BLaER1 (cell line): ENCODE measurements at regions not wholly inside any gene's neighbourhood (a gene's known extent, or its start where the extent isn't known, plus 50 kb on each side); places are given as distances from the start of the nearest gene placed in this dataset.

Experiments
- H3K27ac ChIP-seq: shearing (Covaris generic); formaldehyde crosslinking; 2 replicates; pipeline ENCODE4 v1.8.1; 2022
- H3K27me3 ChIP-seq: shearing (Covaris generic); formaldehyde crosslinking; 2 replicates; pipeline ENCODE4 v1.8.1; 2022
- H3K36me3 ChIP-seq: shearing (Covaris generic); formaldehyde crosslinking; 2 replicates; pipeline ENCODE4 v1.8.1; 2022
- H3K4me1 ChIP-seq: shearing (Covaris generic); formaldehyde crosslinking; 2 replicates; pipeline ENCODE4 v1.8.1; 2022
- H3K4me2 ChIP-seq: shearing (Covaris generic); formaldehyde crosslinking; 2 replicates; pipeline ENCODE4 v1.8.1; 2022
- H3K4me3 ChIP-seq: shearing (Covaris generic); formaldehyde crosslinking; 2 replicates; pipeline ENCODE4 v1.8.1; 2022
- H3K9ac ChIP-seq: shearing (Covaris generic); formaldehyde crosslinking; 2 replicates; pipeline ENCODE4 v1.8.1; 2022
- H3K9me3 ChIP-seq: shearing (Covaris generic); formaldehyde crosslinking; 2 replicates; pipeline ENCODE4 v1.8.1; 2022
- H4K20me1 ChIP-seq: shearing (Covaris generic); formaldehyde crosslinking; 2 replicates; pipeline ENCODE4 v1.8.1; 2022
- Cebpa-rat ChIP-seq: shearing (Covaris generic); IDR thresholded peaks from 2 replicates; pipeline ENCODE4 v1.8.1; 2022

DNA sequence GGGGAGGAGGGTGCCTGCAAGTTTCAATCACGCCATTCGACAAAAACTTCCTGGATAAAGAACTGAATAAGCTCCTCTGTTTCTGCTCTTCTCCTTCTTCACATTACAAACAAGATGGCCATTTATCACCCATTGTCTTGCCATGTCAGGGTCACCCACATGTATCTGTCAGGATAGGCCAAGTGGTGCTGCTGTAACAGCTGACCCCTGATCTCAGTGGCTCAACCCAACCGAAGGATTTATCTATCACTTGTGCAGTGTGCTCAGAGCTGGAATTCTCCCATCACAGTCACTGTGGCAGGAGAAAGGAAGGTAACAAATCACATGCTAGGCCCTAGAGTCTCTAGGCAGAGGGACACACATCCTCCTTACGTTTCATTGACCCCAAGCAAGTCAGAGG lies 210.0 kb upstream of the CDH5 start:
- Histone ChIP-seq H3K4me2 (peak overlapping the region; percentile 79), H4K20me1 (no peaks in the 10 kb centered on the region), H3K36me3 (no peaks in the 10 kb centered on the region), H3K9ac (no peak overlapping the region), H3K4me1 (peaks cover 68% of the 10 kb centered on the region), H3K27ac (0 out of 2 replicates have a peak overlapping the region, but pooled peaks have one; percentile 10), H3K4me3 (no peak overlapping the region; the same call in 1 of the 2 replicates), H3K9me3 (no peaks in the 10 kb centered on the region), H3K27me3 (no peaks in the 10 kb centered on the region)
- TF ChIP-seq Cebpa-rat, result no peak

- Histone ChIP-seq H3K9me3 (no peaks in the 10 kb centered on the region), H3K27me3 (no peaks in the 10 kb centered on the region), H3K27ac (0 out of 2 replicates have a peak overlapping the region, but pooled peaks have one; percentile 10), H4K20me1 (no peaks in the 10 kb centered on the region), H3K4me3 (no peak overlapping the region; the same call in 1 of the 2 replicates), H3K4me1 (peaks cover 74% of the 10 kb centered on the region), H3K36me3 (no peaks in the 10 kb centered on the region), H3K9ac (no peak overlapping the region), H3K4me2 (peak overlapping the region; percentile 79)
- TF ChIP-seq Cebpa-rat, result no peak
These were observed 210.6 kb upstream of the CDH5 start for GRCh38 chr16:66155933-66156332.

GRCh38 chr16:66154801-66155200 lies 211.7 kb upstream of the CDH5 start:
- no peak for TF ChIP-seq Cebpa-rat
- Histone ChIP-seq H3K4me2 (peak overlapping the region; percentile 79), H3K4me1 (peaks cover 71% of the 10 kb centered on the region)

DNA sequence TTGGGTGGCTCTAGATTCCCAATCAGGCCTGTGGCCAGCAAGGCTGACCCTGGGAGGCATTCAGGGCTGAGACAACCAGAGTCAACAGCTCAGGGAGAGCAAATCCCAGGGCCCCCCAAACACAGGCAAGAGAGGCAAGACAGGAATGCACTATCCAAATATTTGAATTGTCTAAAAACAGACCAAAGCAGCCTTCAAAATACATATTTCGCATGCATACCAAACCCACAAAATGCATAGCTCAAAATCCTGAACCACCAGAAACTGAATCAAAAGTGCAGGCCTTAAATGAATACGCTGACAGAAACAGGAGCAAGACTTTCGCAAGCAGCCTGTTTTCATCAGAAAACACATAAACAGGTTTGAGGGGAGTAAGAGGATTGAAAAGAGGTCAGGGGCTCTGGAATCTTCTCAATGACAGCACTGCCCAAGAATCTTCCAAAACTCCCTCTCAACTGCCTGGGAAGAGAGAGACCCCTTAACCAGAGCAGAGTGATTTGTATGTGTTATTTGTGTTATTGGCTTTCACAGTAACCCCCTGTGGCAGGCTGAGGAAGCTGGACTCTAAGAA lies 213.6 kb upstream of the CDH5 start:
- no peak overlapping the region for H3K27ac ChIP-seq
- no peak overlapping the region for H3K4me3 ChIP-seq
- no peaks in the 10 kb centered on the region for H3K9me3 ChIP-seq
- peak overlapping the region; percentile 79; the same call in 1 of the 2 replicates for H3K4me2 ChIP-seq
- no peaks in the 10 kb centered on the region for H4K20me1 ChIP-seq
- no peak for TF ChIP-seq Cebpa-rat
- no peaks in the 10 kb centered on the region for H3K27me3 ChIP-seq
- no peak overlapping the region for H3K9ac ChIP-seq
- peaks cover 70% of the 10 kb centered on the region for H3K4me1 ChIP-seq
- H3K36me3 ChIP-seq, result no peaks in the 10 kb centered on the region

More at GRCh38 chr16:66154801-66155200, 211.7 kb upstream of the CDH5 start:
- Histone ChIP-seq H3K27me3 (no peaks in the 10 kb centered on the region), H3K27ac (peak overlapping the region; percentile 16; the same call in 1 of the 2 replicates), H3K9ac (no peak overlapping the region), H3K9me3 (no peaks in the 10 kb centered on the region), H4K20me1 (no peaks in the 10 kb centered on the region), H3K4me3 (no peak overlapping the region), H3K36me3 (no peaks in the 10 kb centered on the region)

DNA sequence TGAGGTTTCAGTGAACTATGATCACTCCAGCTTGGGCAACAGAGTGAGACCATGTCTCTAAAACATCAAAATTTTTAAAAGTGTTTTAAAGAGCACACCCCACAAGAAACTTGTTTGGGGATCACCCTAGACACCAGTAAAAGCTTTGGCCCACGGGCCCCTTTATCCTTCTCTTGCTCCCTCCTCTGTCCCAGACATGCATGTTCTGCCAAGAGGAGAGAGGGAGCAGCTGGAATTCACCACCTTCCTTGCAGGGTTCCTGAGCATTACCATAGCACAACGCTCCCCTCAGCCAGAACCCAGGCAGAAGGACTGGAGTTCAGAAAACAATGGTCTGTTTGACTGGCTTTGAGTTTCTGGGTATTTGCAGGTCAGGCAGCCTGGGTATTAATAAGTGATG lies 214.3 kb upstream of the CDH5 start:
- no peaks in the 10 kb centered on the region for H4K20me1 ChIP-seq
- no peak overlapping the region for H3K4me3 ChIP-seq
- no peaks in the 10 kb centered on the region for H3K36me3 ChIP-seq
- H3K4me2 ChIP-seq, result peak overlapping the region; percentile 79
- TF ChIP-seq Cebpa-rat, result no peak
- H3K9me3 ChIP-seq, result no peaks in the 10 kb centered on the region
- no peaks in the 10 kb centered on the region for H3K27me3 ChIP-seq
- peaks cover 70% of the 10 kb centered on the region for H3K4me1 ChIP-seq
- H3K9ac ChIP-seq, result no peak overlapping the region
- no peak overlapping the region for H3K27ac ChIP-seq

DNA sequence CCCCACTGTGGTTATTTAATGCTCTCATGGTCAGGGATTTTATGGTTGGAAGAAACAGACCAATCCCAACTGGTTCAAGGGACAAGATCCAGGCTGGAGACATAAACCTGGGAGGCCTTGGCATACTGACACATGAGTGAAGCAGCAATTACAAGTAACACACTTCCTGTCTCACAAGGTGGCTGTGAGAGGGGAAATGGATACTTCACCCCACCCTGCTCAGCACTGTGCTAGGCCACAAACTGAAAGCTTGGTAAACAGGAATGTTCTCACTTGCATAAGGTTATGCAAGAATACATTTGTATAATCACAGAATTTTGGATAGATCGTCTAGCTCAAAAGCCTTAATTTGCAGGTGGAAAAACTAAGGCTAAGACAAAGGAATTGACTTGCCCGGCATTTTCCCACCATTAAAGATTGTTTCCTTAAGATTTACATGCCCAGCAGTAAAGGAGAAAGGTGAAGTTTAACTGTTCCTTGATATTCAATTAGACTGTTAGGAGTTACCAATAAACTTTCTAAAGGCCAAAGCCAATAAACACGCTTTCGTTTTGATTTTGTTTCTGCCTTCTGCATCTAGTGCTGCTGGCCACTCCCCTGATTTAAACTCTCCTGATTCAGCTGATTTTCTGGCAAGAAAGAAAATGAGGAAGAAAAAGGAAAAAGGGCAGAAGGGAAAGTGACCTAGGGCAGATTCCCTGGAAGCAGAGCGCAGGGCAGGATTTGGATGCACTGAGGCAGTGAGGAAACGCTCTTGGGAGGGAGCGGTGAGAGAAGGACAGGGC lies 215.6 kb upstream of the CDH5 start:
- H3K4me3 ChIP-seq, result no peak overlapping the region
- H3K36me3 ChIP-seq, result no peaks in the 10 kb centered on the region
- H3K9ac ChIP-seq, result no peak overlapping the region
- H4K20me1 ChIP-seq, result no peaks in the 10 kb centered on the region
- no peaks in the 10 kb centered on the region for H3K27me3 ChIP-seq
- TF ChIP-seq Cebpa-rat, result no peak
- H3K27ac ChIP-seq, result peak overlapping the region; percentile 2; the same call in 1 of the 2 replicates
- peak overlapping the region; percentile 79 for H3K4me2 ChIP-seq
- no peaks in the 10 kb centered on the region for H3K9me3 ChIP-seq
- H3K4me1 ChIP-seq, result peaks cover 57% of the 10 kb centered on the region

- no peaks in the 10 kb centered on the region for H3K9me3 ChIP-seq
- no peaks in the 10 kb centered on the region for H3K27me3 ChIP-seq
- H3K9ac ChIP-seq, result no peak overlapping the region
- H3K4me3 ChIP-seq, result no peak overlapping the region
- H3K36me3 ChIP-seq, result no peaks in the 10 kb centered on the region
- TF ChIP-seq Cebpa-rat, result no peak
- H4K20me1 ChIP-seq, result no peaks in the 10 kb centered on the region
- no peak overlapping the region for H3K4me2 ChIP-seq
- peaks cover 21% of the 10 kb centered on the region for H3K4me1 ChIP-seq
- H3K27ac ChIP-seq, result no peak overlapping the region
These were observed 219.2 kb upstream of the CDH5 start for GRCh38 chr16:66147291-66147690.

DNA sequence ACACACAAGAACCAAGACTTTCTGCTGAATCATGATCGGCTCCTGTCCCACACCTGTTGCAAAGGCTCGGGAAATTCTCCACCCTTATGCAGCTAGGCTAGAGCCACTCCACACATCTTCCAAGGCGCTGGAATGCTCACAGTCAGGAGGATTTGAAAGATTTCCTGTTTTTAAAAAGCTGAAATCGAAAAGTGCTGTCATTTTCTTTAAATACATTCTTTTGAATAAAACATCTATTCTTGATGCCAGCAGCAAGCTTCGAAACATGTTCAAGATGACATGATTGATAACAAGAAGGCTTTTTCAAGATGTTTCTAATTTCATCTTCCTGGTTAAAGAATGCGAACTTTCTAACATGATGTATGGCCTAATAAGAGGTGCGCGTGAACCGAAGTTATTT lies 219.7 kb upstream of the CDH5 start:
- no peaks in the 10 kb centered on the region for H3K36me3 ChIP-seq
- H3K27ac ChIP-seq, result no peak overlapping the region
- no peaks in the 10 kb centered on the region for H3K27me3 ChIP-seq
- no peak overlapping the region for H3K4me2 ChIP-seq
- TF ChIP-seq Cebpa-rat, result no peak
- no peak overlapping the region for H3K9ac ChIP-seq
- H4K20me1 ChIP-seq, result no peaks in the 10 kb centered on the region
- peaks cover 17% of the 10 kb centered on the region for H3K4me1 ChIP-seq
- no peak overlapping the region for H3K4me3 ChIP-seq
- no peaks in the 10 kb centered on the region for H3K9me3 ChIP-seq

DNA sequence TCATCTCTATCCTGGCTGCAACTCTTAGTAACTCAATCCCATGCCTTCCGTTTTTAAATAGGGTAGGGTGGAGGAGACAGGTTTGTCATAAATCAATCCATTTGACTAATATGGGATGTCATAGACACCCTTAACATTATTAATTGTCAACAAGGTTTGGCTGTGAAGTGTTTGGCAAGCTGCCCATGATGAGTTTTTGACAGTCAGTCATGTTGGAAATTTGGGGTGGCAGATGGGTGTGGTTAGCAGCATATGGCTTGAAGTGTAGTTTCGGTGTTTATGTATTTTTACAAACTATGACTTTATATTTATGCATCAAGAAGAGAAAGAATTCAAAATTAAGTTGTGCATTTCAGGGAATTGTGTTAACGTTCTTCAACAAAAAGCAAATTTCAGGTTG lies 221.8 kb upstream of the CDH5 start:
- no peaks in the 10 kb centered on the region for H3K27me3 ChIP-seq
- H4K20me1 ChIP-seq, result no peaks in the 10 kb centered on the region
- no peak overlapping the region for H3K9ac ChIP-seq
- H3K36me3 ChIP-seq, result no peaks in the 10 kb centered on the region
- no peak for TF ChIP-seq Cebpa-rat
- H3K27ac ChIP-seq, result no peak overlapping the region
- no peak overlapping the region for H3K4me3 ChIP-seq
- no peak overlapping the region for H3K4me2 ChIP-seq
- no peaks in the 10 kb centered on the region for H3K4me1 ChIP-seq
- H3K9me3 ChIP-seq, result no peaks in the 10 kb centered on the region

- no peak for TF ChIP-seq Cebpa-rat
- Histone ChIP-seq H3K4me1 (peaks cover 3% of the 10 kb centered on the region), H3K9me3 (no peaks in the 10 kb centered on the region), H3K27ac (no peak overlapping the region), H3K27me3 (no peaks in the 10 kb centered on the region), H3K9ac (no peak overlapping the region), H4K20me1 (no peaks in the 10 kb centered on the region), H3K4me2 (no peak overlapping the region), H3K4me3 (no peak overlapping the region), H3K36me3 (no peaks in the 10 kb centered on the region)
These were observed 223.1 kb upstream of the CDH5 start for GRCh38 chr16:66143415-66143814.
